Lower leg skin (tissue), 4 donors: ENCODE measurements at regions not wholly inside any gene's neighbourhood (a gene's known extent, or its start where the extent isn't known, plus 50 kb on each side); places are given as distances from the start of the nearest gene placed in this dataset.

Source experiments
- DNase-seq, 2 donors: peaks; one replicate each; pipeline ENCODE4 v3.0.0-alpha.2; 2019; ENCODE audit warnings: low spot score in 2 of 2
- H3K4me3 ChIP-seq: fragments of 200-600 bp; sonication (generic); 2 replicates; pipeline ENCODE4 v1.5.1; 2017; ENCODE audit warnings: mild to moderate bottlenecking, low read depth; ENCODE audit not compliant: poor library complexity, severe bottlenecking
- POLR2A ChIP-seq, 2 donors: fragments of 450-650 bp; IDR thresholded peaks; one replicate each; pipeline ENCODE4 v1.6.1; 2016 to 2017; ENCODE audit warnings: antibody characterized with exemption in 2 of 2, mild to moderate bottlenecking in 1 of 2, moderate library complexity in 1 of 2
- WGBS, 2 donors: methylation state at CpG; one replicate each; pipeline ENCODE4 v1.1.5; 2018; 5-methylcytosine and 5-hydroxymethylcytosine counted together
- intact Hi-C: fragments of 100-400 bp; cut with DNase I; formaldehyde crosslinking; loops from one replicate; pipeline ENCODE4 v1.15.0; 2023; ENCODE audit warnings: low total_unique reads
- TF ChIP-seq, protein P1 (sequence below), 3 donors: fragments of 450-650 bp; IDR thresholded peaks; one replicate each; pipeline ENCODE4 v1.5.1; 2016; ENCODE audit warnings: antibody characterized with exemption in 3 of 3, mild to moderate bottlenecking in 3 of 3, moderate library complexity in 2 of 3

DNA sequence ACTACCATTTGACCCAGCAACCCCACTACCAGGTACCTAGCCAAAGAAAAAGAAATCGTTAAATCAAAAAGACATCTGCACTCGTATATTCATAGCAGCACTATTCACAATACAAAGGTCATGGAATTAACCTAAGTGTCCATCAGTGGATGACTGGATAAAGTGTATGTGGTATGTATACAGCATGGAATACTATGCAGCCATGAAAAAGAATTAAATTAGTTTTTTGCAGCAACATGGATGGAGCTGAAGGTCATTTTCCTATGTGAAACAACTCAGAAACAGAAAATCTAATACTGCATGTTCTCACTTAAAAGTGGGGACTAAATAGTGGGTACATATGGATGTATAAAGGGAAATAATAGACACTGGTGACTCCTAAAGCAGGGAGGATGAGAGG is 175.2 kb downstream of the ZIC4 start:
- no peak for DNase-seq
- H3K4me3 ChIP-seq, result no peak overlapping the region
- WGBS, 2 donors, result 96 to 98% methylated on average over 2 of the region's 2 CpGs
- intact Hi-C loops, result no loop called here
- TF ChIP-seq, protein P1, sequence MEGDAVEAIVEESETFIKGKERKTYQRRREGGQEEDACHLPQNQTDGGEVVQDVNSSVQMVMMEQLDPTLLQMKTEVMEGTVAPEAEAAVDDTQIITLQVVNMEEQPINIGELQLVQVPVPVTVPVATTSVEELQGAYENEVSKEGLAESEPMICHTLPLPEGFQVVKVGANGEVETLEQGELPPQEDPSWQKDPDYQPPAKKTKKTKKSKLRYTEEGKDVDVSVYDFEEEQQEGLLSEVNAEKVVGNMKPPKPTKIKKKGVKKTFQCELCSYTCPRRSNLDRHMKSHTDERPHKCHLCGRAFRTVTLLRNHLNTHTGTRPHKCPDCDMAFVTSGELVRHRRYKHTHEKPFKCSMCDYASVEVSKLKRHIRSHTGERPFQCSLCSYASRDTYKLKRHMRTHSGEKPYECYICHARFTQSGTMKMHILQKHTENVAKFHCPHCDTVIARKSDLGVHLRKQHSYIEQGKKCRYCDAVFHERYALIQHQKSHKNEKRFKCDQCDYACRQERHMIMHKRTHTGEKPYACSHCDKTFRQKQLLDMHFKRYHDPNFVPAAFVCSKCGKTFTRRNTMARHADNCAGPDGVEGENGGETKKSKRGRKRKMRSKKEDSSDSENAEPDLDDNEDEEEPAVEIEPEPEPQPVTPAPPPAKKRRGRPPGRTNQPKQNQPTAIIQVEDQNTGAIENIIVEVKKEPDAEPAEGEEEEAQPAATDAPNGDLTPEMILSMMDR (IDR thresholded peaks at IDR 0.05), result no peak
- TF ChIP-seq POLR2A (IDR thresholded peaks at IDR 0.05), result no peak

GRCh38 chr3:147222291-147222690 is 184.1 kb downstream of the ZIC4 start:
- DNase-seq, result no peak
- WGBS, 2 donors, result 86 to 88% methylated on average over 1 of the region's 1 CpG
- no peak overlapping the region for H3K4me3 ChIP-seq
- intact Hi-C loops, result no loop called here
- no peak for TF ChIP-seq POLR2A (IDR thresholded peaks at IDR 0.05)
- TF ChIP-seq, protein P1 (IDR thresholded peaks at IDR 0.05), result no peak

DNA sequence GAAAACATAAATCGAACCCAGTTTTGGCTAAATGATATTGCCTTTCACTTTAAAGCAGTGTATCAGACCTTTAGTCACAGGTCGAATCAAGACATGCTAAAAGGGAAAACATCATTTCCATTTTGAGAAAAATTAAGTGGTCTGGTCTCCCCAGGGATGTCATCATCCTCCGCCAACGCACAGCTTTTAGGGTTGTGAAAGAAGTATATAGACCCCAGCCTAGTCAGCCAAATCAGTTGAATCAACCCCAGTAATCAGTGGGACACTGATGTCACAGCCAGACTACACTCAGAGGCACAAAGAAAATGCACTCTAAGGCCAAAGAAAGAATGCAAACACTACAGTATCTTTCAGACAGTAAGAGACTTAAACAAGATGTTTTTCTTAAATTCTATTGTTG is 187.4 kb downstream of the ZIC4 start:
- TF ChIP-seq, protein P1 (IDR thresholded peaks at IDR 0.05), result no peak
- TF ChIP-seq POLR2A (IDR thresholded peaks at IDR 0.05), result no peak
- intact Hi-C loops, result no loop called here
- DNase-seq, result no peak
- WGBS, 2 donors, result 75 to 77% methylated on average over 4 of the region's 4 CpGs
- H3K4me3 ChIP-seq, result no peak overlapping the region

DNA sequence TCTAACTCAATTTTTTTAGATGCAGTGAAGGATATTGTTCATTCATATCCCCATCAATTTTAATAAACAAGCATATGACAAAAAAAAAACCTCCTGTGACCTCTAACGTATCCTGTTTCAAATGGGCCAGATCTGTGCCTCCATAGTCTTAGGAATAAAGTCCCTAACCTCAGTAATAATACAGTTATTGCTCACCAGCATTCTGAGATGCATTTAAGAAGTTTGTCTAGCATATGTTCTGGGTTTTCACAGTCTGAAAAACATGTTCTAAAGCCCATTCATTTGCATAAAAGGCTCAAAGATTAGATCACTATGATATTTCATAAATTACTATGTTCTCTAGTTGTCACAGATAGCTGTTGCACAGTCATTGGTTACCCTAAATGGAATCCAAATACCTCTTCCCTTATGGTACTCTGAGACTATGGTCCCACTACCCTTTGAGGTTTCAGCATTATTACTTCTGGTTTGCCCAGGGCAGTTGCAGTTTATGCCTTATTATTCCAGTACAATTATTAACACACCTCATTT is 190.1 kb downstream of the ZIC4 start:
- no peak for DNase-seq
- TF ChIP-seq, protein P1 (IDR thresholded peaks at IDR 0.05), result no peak
- no peak for TF ChIP-seq POLR2A (IDR thresholded peaks at IDR 0.05)
- 62 to 64% methylated on average over 1 of the region's 1 CpG for WGBS, 2 donors
- no peak overlapping the region for H3K4me3 ChIP-seq
- intact Hi-C loops, result no loop called here

DNA sequence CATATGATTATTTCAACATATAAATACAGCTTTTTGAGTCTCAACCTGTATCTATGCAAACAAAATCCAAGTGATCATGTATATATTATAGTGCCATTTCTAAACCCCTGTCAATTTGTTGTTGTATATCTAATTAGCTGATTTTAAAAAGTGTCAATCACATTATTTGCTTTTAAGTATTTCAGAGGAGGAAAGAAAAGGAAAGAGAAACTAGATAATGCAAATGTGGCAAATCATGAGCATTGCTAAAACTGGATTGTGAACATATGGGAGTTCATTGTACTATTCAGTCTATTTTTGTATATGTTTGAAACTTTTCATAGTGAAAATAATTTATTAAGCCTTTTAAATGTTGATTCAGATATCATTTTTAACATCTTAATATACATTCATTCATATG is 190.7 kb downstream of the ZIC4 start:
- no peak for DNase-seq
- no peak for TF ChIP-seq POLR2A (IDR thresholded peaks at IDR 0.05)
- TF ChIP-seq, protein P1 (IDR thresholded peaks at IDR 0.05), result no peak
- H3K4me3 ChIP-seq, result no peak overlapping the region
- intact Hi-C loops, result no loop called here

DNA sequence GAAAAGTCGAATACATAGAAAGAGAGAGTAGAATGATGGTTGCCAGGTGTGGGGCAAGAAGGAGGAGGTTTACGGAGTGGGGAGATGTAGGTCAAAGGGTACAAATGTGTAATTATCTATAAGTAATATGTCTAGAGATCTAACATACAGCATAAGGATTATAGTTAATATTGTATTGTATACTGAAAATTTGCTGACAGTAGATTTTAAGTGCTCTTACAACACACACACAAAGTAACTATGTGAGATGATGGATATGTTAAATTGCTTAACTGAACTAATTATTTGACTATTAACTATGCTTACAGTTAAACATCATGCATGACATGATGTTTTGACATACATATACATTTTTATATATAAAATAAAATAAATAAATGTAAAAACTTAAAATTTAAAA is 192.7 kb downstream of the ZIC4 start:
- no peak overlapping the region for H3K4me3 ChIP-seq
- no peak for DNase-seq
- TF ChIP-seq, protein P1 (IDR thresholded peaks at IDR 0.05), result no peak
- no peak for TF ChIP-seq POLR2A (IDR thresholded peaks at IDR 0.05)
- intact Hi-C loops, result no loop called here
- WGBS, 2 donors, result 89 to 91% methylated on average over 2 of the region's 2 CpGs
